ENCODE measurements at regions not wholly inside any gene's neighbourhood (a gene's known extent, or its start where the extent isn't known, plus 50 kb on each side); places are given as distances from the start of the nearest gene placed in this dataset.

DNA sequence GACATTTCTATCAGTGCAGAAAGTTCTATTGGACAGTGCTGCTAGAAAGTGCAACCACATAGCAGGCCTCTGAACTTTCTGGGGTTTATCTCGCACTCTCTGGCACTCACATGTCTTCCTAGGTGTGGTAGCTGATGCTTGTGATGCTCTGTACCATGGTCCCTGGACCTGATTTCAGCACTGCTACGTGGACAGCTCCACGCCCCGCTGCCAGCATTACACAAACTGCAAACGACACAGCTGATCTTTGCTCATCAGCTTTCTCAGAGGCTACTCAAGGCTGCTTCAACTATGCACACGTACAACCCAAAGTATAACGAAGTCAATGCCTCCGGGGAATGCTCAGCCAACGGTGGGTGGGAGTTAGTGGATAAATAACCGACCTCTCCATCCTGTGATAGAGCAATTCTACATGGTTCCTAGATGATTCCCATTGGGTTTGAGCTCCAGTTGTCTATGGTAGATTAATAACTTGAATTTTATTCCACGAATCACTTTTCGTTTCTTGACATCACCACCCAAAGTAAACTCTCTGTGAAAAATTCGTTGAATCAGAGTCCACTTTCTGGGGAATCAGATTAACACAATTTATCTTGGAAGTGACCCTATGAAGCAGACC is 302.5 kb downstream of the ACTR3B start:
- H3K36me3 ChIP-seq (ENCODE audit: control insufficient read depth in 4 of 4, insufficient read depth in 3 of 4, low read depth in 1 of 4, low read length in 3 of 4), result no peaks in the 10 kb centered on the region
- H3K4me1 ChIP-seq (ENCODE audit: control insufficient read depth in 4 of 4, insufficient read depth in 4 of 4, low read length in 3 of 4), result no peaks in the 10 kb centered on the region
- peak; percentile 43 for DNase-seq (ENCODE audit: low spot score)
- no peaks in the 10 kb centered on the region for H3K9me3 ChIP-seq (ENCODE audit: control insufficient read depth in 4 of 4, low read length in 3 of 4)
- H3K4me3 ChIP-seq (ENCODE audit: low read depth in 1 of 3, low read length in 3 of 3), result no peak overlapping the region
- H3K9ac ChIP-seq (ENCODE audit: low read depth in 1 of 2, low read length in 2 of 2), result no peak overlapping the region
- TF ChIP-seq YY1 (IDR thresholded peaks at IDR 0.05), result no peak
- TF ChIP-seq, protein P1, sequence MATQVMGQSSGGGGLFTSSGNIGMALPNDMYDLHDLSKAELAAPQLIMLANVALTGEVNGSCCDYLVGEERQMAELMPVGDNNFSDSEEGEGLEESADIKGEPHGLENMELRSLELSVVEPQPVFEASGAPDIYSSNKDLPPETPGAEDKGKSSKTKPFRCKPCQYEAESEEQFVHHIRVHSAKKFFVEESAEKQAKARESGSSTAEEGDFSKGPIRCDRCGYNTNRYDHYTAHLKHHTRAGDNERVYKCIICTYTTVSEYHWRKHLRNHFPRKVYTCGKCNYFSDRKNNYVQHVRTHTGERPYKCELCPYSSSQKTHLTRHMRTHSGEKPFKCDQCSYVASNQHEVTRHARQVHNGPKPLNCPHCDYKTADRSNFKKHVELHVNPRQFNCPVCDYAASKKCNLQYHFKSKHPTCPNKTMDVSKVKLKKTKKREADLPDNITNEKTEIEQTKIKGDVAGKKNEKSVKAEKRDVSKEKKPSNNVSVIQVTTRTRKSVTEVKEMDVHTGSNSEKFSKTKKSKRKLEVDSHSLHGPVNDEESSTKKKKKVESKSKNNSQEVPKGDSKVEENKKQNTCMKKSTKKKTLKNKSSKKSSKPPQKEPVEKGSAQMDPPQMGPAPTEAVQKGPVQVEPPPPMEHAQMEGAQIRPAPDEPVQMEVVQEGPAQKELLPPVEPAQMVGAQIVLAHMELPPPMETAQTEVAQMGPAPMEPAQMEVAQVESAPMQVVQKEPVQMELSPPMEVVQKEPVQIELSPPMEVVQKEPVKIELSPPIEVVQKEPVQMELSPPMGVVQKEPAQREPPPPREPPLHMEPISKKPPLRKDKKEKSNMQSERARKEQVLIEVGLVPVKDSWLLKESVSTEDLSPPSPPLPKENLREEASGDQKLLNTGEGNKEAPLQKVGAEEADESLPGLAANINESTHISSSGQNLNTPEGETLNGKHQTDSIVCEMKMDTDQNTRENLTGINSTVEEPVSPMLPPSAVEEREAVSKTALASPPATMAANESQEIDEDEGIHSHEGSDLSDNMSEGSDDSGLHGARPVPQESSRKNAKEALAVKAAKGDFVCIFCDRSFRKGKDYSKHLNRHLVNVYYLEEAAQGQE (IDR thresholded peaks at IDR 0.05), result peak; percentile 98
- H3K27me3 ChIP-seq (ENCODE audit: control insufficient read depth in 4 of 4, insufficient read depth in 4 of 4, low read length in 3 of 4), result no peaks in the 10 kb centered on the region
- 39% methylated on average over 13 of the region's 13 CpGs for WGBS
- no peak overlapping the region for H3K27ac ChIP-seq (ENCODE audit: low read depth in 1 of 2, low read length in 2 of 2)

DNA sequence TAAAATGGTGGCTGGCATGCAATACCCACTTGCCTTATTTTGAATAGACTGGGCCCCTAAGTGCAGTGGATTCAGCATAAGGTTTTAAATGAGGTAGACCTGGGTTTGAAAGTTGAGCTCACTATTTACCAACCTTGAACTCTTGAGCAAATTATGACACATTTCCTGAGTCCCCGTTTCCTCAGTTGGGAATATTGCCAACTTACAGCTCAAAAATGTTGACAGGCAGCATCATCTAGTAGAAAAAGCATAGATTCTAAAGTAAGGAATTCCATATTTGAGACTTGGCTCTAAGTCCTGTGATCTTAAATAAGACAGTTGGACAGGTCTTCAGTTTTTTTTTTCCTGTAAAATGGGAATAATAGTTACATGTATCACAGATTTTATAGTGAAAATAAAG is 305.5 kb downstream of the ACTR3B start:
- Histone ChIP-seq H3K27me3 (ENCODE audit: control insufficient read depth in 4 of 4, insufficient read depth in 4 of 4, low read length in 3 of 4) (no peaks in the 10 kb centered on the region), H3K9ac (ENCODE audit: low read depth in 1 of 2, low read length in 2 of 2) (no peak overlapping the region), H3K27ac (ENCODE audit: low read depth in 1 of 2, low read length in 2 of 2) (no peak overlapping the region), H3K9me3 (ENCODE audit: control insufficient read depth in 4 of 4, low read length in 3 of 4) (no peaks in the 10 kb centered on the region), H3K36me3 (ENCODE audit: control insufficient read depth in 4 of 4, insufficient read depth in 3 of 4, low read depth in 1 of 4, low read length in 3 of 4) (no peaks in the 10 kb centered on the region), H3K4me3 (ENCODE audit: low read depth in 1 of 3, low read length in 3 of 3) (no peak overlapping the region), H3K4me1 (ENCODE audit: control insufficient read depth in 4 of 4, insufficient read depth in 4 of 4, low read length in 3 of 4) (no peaks in the 10 kb centered on the region)
- TF ChIP-seq, protein P2, sequence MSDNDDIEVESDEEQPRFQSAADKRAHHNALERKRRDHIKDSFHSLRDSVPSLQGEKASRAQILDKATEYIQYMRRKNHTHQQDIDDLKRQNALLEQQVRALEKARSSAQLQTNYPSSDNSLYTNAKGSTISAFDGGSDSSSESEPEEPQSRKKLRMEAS (IDR thresholded peaks at IDR 0.05), result no peak
- TF ChIP-seq TAF1 (conservative IDR thresholded peaks at IDR 0.05) (no peak), FOXA2 (IDR thresholded peaks at IDR 0.05) (no peak), HNF4A (conservative IDR thresholded peaks at IDR 0.05) (no peak)
- TF ChIP-seq, protein P1 (IDR thresholded peaks at IDR 0.05), result no peak
- no peak for DNase-seq (ENCODE audit: low spot score)
- WGBS, result 0% methylated on average over 1 of the region's 1 CpG

DNA sequence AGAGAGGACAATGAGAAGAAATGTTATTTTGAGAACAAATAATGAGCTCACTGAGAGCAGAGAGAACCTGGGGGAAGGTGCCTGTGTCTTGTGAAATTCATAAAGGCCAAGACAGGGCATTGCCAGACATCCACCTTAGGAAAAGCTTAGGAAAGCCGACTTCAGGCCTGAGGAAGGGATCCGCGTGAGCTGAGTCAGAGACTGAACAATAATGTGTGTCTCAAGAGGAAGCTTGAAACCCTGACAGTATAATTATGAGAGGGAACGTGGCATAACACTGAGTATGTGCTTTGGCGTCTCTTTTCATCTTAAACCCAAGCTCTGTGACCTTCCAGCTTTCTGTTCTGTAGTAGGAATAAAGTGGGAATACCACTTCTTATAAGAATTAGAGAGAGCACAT is 307.2 kb downstream of the ACTR3B start:
- Histone ChIP-seq H3K36me3 (ENCODE audit: control insufficient read depth in 4 of 4, insufficient read depth in 3 of 4, low read depth in 1 of 4, low read length in 3 of 4) (no peaks in the 10 kb centered on the region), H3K9ac (ENCODE audit: low read depth in 1 of 2, low read length in 2 of 2) (no peak overlapping the region), H3K27me3 (ENCODE audit: control insufficient read depth in 4 of 4, insufficient read depth in 4 of 4, low read length in 3 of 4) (no peaks in the 10 kb centered on the region), H3K27ac (ENCODE audit: low read depth in 1 of 2, low read length in 2 of 2) (no peak overlapping the region), H3K4me3 (ENCODE audit: low read depth in 1 of 3, low read length in 3 of 3) (no peak overlapping the region), H3K4me1 (ENCODE audit: control insufficient read depth in 4 of 4, insufficient read depth in 4 of 4, low read length in 3 of 4) (no peaks in the 10 kb centered on the region), H3K9me3 (ENCODE audit: control insufficient read depth in 4 of 4, low read length in 3 of 4) (no peaks in the 10 kb centered on the region)
- WGBS, result 81% methylated on average over 5 of the region's 5 CpGs
- DNase-seq (ENCODE audit: low spot score), result no peak
- TF ChIP-seq EGR1 (IDR thresholded peaks at IDR 0.05; ENCODE audit: low read depth in 2 of 2) (no peak), HNF4A (conservative IDR thresholded peaks at IDR 0.05) (no peak), RAD21 (IDR thresholded peaks at IDR 0.05) (no peak)
- TF ChIP-seq, protein P3, sequence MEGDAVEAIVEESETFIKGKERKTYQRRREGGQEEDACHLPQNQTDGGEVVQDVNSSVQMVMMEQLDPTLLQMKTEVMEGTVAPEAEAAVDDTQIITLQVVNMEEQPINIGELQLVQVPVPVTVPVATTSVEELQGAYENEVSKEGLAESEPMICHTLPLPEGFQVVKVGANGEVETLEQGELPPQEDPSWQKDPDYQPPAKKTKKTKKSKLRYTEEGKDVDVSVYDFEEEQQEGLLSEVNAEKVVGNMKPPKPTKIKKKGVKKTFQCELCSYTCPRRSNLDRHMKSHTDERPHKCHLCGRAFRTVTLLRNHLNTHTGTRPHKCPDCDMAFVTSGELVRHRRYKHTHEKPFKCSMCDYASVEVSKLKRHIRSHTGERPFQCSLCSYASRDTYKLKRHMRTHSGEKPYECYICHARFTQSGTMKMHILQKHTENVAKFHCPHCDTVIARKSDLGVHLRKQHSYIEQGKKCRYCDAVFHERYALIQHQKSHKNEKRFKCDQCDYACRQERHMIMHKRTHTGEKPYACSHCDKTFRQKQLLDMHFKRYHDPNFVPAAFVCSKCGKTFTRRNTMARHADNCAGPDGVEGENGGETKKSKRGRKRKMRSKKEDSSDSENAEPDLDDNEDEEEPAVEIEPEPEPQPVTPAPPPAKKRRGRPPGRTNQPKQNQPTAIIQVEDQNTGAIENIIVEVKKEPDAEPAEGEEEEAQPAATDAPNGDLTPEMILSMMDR (IDR thresholded peaks at IDR 0.05; ENCODE audit: low read depth, low read length, missing input control), result no peak

Data from liver (tissue), 8 donors.